GM21381 (cell line): ENCODE measurements at regions not wholly inside any gene's neighbourhood (a gene's known extent, or its start where the extent isn't known, plus 50 kb on each side); places are given as distances from the start of the nearest gene placed in this dataset.
"Not testable (repeated sequence)": the region's sequence is repeated elsewhere in the genome, so short reads cannot be mapped to it uniquely, and the experiment has no call there.

Experiments used
- ATAC-seq: cut with Tn5 transposase; IDR thresholded peaks from one replicate; pipeline ENCODE4 v1.9.1; 2021; ENCODE audit warnings: mild to moderate bottlenecking, moderate library complexity; ENCODE audit not compliant: unreplicated experiment

DNA sequence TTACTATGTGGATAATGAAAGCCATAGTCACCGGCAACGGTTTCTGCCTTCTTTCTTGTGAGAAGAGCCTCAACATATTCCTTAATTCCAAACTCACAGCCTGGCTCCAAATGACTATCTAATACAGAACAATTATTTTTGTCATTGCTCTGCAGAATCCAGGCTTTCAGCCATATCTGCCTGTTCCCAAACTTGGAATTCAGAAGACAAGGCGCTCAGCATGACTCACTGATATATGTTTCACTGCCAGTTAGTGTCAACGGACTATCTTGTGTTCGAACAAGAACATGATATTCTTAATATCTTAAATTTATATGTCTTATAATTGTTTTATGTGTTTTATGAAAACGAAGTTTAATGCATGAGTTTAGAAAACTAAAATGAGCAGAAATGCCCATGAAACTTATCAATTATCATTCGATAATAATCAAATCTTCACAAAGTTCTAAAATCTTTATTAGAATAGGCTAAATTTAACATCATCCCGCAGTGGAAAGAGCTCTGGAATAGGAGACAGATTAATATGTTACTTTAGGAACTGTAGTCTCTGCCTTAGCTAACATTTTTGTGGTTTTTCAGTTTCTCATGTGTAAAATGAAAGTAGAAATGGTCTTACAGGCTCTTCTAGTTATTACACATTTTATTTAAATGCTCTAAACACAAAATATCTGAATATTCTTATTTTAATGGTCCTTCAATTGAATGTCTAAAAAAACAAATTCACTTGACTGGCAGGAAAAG lies 669.3 kb upstream of the GJE1 start:
- peak; percentile 90 for ATAC-seq

DNA sequence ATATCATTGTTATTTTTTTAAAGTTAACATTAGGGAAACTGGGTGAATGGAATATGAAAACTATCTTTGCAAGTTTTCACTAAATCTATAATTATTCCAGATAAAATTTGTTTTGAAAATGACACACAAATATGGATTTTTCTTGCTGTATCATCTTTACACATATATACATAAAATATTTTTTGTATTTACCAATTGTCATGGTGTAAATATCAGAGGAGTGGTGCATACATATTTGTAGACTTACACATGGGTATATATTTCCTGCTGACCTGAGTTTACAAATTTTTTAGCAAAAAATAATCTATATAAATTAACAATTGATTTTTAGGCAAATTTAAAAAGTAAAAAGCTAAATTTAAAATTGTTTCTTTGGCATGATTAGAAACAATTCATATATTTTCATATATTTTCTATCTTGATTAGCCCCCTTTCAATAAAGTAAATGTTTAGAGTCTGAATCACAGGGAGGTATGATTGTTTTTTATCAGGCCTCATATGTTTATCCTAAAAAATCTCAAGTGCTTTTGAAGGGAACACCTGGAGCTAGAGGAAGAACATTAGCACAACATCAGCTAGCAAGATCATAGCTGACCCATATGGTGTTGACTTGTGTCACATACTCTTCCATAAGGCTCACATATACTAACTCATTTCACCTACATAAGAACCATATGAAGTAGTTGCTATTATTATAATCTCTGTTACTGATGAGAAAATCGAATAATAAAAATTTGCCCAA lies 671.8 kb upstream of the GJE1 start:
- no peak for ATAC-seq

- ATAC-seq = not testable (repeated sequence)
Measured at GRCh38 chr6:141460245-141460644, 672.5 kb upstream of the GJE1 start.

GRCh38 chr6:141457984-141458383 lies 674.7 kb upstream of the GJE1 start:
- not testable (repeated sequence) for ATAC-seq

DNA sequence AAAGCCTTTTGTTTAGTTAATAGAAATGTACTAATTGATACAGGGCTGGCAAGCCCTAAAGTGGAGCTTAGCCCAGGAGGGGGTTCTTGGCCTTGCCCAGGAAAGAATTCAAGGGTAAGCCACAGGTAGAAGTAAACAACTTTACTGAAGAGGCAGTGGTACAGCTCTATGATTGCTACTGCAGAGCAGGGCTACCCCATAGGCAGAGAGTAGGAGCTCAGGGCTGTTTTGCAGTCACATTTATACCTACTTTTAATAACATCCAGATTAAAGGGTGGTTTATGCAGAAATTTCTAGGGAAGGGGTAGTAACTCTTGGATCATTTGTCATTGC lies 680.4 kb upstream of the GJE1 start:
- no peak for ATAC-seq

DNA sequence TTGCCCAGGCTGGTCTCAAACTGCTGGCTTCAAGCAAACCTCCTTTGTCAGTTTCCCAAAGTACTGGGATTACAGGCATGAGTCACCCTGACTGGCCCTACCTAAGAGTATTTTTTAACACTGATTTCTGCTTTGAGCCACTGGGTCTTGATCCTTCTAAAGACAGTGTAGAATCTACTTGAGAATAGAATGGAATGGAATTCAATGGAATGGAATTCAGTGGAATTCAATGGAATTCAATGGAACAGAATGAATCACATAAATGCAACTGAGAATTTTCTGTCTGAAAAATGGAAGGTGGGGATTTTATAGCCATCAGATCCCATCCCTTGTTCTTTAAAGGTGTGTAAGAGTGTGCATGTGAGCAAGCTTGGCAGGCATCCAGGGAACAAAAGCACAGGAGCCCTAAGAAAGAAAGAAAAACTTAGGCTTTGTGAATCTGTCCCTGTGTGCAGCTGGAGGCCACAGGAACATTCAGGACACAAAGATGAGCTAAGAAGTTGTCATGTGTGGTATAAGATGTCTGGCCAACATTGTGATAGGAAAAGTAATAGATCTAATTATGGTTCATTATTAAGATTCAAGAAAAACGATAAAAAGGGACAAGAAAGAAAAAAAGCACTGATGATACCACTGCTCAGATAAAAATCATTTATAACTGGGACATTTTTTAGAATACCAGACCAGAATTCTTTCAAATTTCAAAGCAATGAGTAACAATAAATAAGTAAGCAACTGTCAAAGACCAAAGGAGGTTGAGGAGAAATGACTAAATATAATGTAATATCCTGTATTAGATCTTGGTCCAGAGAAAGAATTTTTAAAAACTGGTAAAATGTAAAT lies 681.0 kb upstream of the GJE1 start:
- no peak for ATAC-seq

DNA sequence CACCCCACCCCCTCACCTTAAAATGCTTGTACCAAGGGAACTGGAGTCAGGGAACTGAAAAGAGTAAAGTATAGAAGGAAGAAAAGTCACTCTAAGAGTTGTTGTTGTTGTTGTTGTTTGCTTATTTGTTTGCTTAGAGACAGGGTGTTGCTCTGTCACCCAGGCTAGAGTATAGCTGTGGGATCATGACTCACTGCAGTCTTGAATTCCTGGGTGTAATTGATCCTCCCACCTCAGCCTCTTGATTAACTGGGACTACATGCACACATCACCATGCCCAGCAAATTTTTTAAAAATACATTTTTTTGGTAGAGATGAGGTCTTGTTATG lies 681.6 kb upstream of the GJE1 start:
- no peak for ATAC-seq

DNA sequence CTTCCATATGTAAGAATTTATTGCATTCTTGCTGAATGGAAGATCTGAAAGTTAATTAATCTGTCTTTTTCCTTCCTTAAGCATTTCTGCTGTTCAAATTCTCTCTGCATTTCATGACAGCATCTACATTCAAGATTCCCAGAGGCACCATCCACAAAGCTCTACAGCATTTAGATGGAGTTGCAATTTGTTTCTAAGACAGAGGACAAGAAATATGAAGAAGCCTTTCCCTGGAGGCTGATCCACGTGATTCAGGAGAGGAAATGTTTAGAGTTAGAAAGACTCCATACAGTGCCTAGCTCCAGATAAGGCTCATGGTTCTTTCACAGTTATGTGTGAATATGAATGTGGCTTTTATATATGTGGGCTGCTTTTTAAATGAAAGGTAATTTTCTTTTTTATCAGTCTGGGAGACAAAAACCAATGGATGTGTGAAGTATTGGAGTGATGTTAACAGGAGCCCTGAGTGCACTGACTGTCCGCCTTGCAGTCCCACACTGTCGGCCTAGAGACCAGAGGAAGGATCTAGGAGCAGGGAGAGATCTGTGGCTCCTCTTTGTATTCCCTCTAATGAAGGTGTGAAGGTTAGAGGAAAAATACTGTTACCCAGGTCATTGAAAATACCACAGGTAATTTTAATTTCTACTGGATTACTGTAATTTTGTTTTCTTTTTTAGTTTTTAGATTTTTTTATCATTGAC lies 686.6 kb upstream of the GJE1 start:
- ATAC-seq = no peak

GRCh38 chr6:141443668-141444289 lies 688.9 kb upstream of the GJE1 start:
- ATAC-seq = no peak

GRCh38 chr6:141443032-141443431 lies 689.7 kb upstream of the GJE1 start:
- no peak for ATAC-seq

DNA sequence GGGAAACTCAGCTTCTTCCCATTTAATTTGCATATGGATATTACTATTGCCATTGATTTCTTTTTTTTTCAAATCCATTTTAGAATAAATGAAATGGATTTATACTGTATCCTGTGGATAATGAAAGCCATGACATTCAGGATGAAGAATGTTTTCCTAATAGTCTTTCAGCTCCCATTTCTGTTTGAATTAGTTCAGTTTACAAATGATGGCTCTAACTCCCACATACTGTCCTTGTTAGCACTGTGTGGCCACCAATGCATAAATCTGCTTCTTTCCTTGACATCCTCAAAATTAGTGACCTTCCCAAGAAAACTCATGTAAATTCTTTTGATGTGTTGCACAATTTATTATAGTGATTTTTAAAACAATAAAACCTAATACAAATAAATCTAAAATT lies 693.2 kb upstream of the GJE1 start:
- no peak for ATAC-seq

GRCh38 chr6:141437685-141438084 lies 695.0 kb upstream of the GJE1 start:
- ATAC-seq = peak; percentile 60

- ATAC-seq = no peak
Measured at GRCh38 chr6:141437011-141437410, 695.7 kb upstream of the GJE1 start.

DNA sequence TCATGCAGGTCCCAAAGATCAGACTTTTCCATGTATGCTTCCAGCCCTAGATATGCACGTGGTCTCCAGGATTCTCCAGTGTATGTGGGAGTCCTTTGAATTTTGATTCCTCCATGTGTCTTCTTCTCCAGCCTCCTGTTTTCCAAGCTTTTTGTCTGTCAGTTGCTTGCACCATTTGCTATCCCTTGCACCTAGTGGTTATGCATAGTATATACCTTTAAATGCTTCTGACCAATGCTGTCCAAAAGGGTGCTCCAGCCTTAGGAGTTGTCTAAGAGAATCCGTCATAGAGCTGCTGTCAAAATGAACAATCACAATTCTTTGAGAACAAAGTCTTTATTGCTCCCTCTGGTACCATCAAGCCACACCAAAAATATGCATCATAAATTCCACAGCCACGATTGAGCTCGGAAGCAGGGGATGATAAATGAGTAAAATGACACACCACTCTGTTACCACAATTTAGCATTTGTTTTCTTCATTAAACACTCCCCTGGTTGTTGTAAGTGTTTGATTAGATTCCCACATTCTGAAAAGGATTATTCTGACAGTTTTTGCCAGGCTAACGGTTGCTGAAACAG lies 706.2 kb upstream of the GJE1 start:
- ATAC-seq = no peak

- no peak for ATAC-seq
Measured at GRCh38 chr6:141421378-141421777, 711.3 kb upstream of the GJE1 start.

DNA sequence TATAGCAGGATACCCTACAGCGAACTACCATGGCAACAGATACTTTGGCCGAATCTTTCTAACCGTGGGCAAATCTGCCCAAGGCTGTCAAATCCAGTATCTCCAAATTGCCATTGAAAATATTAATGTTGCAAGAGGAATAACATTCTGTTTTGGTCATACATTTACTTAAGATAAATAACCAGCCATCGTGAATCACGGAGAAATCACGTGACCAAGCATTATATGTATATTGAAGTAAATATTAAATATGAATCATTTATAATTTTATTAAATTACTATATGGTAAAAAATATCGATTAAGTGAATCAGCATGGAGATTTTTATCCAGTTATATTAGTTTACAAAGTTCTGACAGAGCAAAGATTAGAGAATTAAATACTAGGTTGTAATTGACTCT lies 714.6 kb upstream of the GJE1 start:
- ATAC-seq = no peak

DNA sequence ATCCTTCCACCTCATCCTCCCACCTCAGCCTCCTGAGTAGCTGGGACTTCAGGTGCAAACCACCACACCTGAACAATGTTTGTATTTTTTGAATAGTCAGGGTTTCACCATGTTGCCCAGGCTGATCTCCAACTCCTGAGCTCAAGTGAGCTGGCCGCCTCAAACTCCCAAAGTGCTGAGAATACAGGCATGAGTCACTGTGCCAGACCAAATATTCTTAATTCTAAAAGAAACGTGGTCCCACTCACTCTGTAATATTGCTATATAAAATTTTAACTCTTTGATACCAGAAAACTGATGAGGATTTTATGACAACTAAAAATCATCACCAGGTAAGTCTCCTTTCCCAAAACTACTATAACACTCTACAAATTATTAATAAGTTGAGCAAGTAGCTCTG lies 716.8 kb upstream of the GJE1 start:
- ATAC-seq = no peak

DNA sequence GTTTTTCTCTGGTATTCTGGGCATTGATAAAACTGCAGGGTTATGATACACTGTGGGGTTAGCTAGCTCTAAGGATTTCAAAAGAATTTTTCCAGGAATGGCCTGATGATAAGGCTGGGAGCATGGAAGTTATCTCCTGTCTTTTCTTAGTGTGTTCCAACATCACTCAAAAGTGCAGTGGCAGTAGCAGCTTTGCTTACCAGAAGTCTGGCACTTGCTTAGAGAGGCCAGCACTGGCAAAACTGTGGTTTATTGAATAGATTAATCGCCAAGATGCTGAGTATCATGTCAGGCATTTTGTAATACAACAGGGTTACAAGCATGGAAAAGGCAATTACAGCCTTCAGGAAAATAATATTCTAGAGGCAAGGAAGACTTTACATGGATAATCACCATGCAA lies 719.5 kb upstream of the GJE1 start:
- ATAC-seq = no peak

GRCh38 chr6:141406761-141407160 lies 726.0 kb upstream of the GJE1 start:
- no peak for ATAC-seq

- ATAC-seq = no peak
Measured at GRCh38 chr6:141403827-141404226, 728.9 kb upstream of the GJE1 start.

DNA sequence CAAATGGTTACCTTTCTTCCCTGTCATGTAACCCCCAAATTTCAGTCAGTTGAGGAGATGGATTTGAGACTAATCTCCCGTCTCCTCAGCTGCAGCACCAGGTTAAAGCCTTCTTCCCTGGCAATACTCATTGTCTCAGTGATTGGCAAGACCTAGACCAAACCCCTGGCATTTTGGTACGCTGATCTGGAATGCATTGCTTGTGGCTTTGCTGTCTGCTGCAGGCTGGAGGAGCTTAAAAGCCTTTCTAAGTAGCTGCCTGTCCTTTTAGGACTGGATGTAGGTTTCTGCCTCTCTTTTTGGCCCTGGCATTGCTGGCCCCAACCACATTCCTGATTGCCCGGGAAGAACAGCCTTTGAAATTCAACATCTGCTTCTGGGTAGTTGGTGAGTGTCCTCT lies 729.6 kb upstream of the GJE1 start:
- no peak for ATAC-seq
